Neural progenitor cell (in vitro differentiated cells): ENCODE measurements at regions not wholly inside any gene's neighbourhood (a gene's known extent, or its start where the extent isn't known, plus 50 kb on each side); places are given as distances from the start of the nearest gene placed in this dataset.

Source experiments
- DNase-seq: peaks from one replicate; pipeline ENCODE4 v3.0.0-alpha.2; 2016; ENCODE audit warnings: low spot score
- H2AFZ ChIP-seq: fragments of 200-600 bp; sonication (generic); replicated peaks from 2 replicates; pipeline ENCODE4 v1.6.1; 2016; ENCODE audit warnings: antibody characterized with exemption
- H3F3A ChIP-seq: fragments of 200-600 bp; sonication (generic); 2 replicates; pipeline ENCODE4 v1.6.1; 2016; ENCODE audit warnings: antibody characterized with exemption, low read depth
- H3K27ac ChIP-seq: fragments of 200-600 bp; sonication (generic); 2 replicates; pipeline ENCODE4 v1.5.1; 2016; ENCODE audit warnings: mild to moderate bottlenecking
- H3K27me3 ChIP-seq: fragments of 200-600 bp; sonication (generic); 2 replicates; pipeline ENCODE4 v1.6.1; 2016; ENCODE audit warnings: mild to moderate bottlenecking, moderate library complexity
- H3K36me3 ChIP-seq: fragments of 200-600 bp; sonication (generic); 2 replicates; pipeline ENCODE4 v1.5.1; 2016
- H3K4me1 ChIP-seq: fragments of 200-600 bp; sonication (generic); 2 replicates; pipeline ENCODE4 v1.6.1; 2016; ENCODE audit warnings: mixed run types
- H3K4me2 ChIP-seq: fragments of 200-600 bp; sonication (generic); 2 replicates; pipeline ENCODE4 v1.6.1; 2016
- H3K4me3 ChIP-seq: fragments of 200-600 bp; sonication (generic); 2 replicates; pipeline ENCODE4 v1.5.1; 2016
- H3K79me2 ChIP-seq: fragments of 200-600 bp; sonication (generic); 2 replicates; pipeline ENCODE4 v1.6.1; 2016; ENCODE audit warnings: low read depth
- H3K9ac ChIP-seq: fragments of 200-600 bp; sonication (generic); 2 replicates; pipeline ENCODE4 v1.6.1; 2016
- H3K9me3 ChIP-seq: fragments of 200-600 bp; sonication (generic); 2 replicates; pipeline ENCODE4 v1.5.1; 2016; ENCODE audit warnings: low read depth
- H4K20me1 ChIP-seq: fragments of 200-600 bp; sonication (generic); 2 replicates; pipeline ENCODE4 v1.6.1; 2016; ENCODE audit warnings: low read depth
- H3K27ac Mint-ChIP-seq: 3 replicates; pipeline ENCODE4 v1.8.0; 2021; ENCODE audit warnings: mixed read lengths
- H3K27me3 Mint-ChIP-seq: 2 replicates; pipeline ENCODE4 v1.8.0; 2022; ENCODE audit warnings: low read depth, mild to moderate bottlenecking, inconsistent platforms, moderate library complexity, mixed read lengths; ENCODE audit not compliant: insufficient read depth
- H3K36me3 Mint-ChIP-seq: 3 replicates; pipeline ENCODE4 v1.8.0; 2021; ENCODE audit warnings: mixed read lengths
- H3K4me1 Mint-ChIP-seq: 3 replicates; pipeline ENCODE4 v1.8.0; 2021; ENCODE audit warnings: mixed read lengths
- H3K4me3 Mint-ChIP-seq: 3 replicates; pipeline ENCODE4 v1.8.0; 2021; ENCODE audit warnings: mild to moderate bottlenecking, moderate library complexity, mixed read lengths
- H3K9me3 Mint-ChIP-seq: 3 replicates; pipeline ENCODE4 v1.8.0; 2020; ENCODE audit warnings: mixed read lengths
- EZH2 ChIP-seq: fragments of 200-600 bp; sonication (generic); IDR thresholded peaks from 2 replicates; pipeline ENCODE4 v1.6.1; 2017; ENCODE audit warnings: antibody characterized with exemption, mild to moderate bottlenecking, moderate library complexity
- EZH2phosphoT487 ChIP-seq: fragments of 200-600 bp; sonication (generic); IDR thresholded peaks from 2 replicates; pipeline ENCODE4 v1.6.1; 2017; ENCODE audit warnings: antibody characterized with exemption
- TF ChIP-seq, protein P1 (sequence below): fragments of 200-600 bp; sonication (generic); IDR thresholded peaks from 2 replicates; pipeline ENCODE4 v1.5.1; 2017; ENCODE audit warnings: antibody characterized with exemption, mild to moderate bottlenecking

DNA sequence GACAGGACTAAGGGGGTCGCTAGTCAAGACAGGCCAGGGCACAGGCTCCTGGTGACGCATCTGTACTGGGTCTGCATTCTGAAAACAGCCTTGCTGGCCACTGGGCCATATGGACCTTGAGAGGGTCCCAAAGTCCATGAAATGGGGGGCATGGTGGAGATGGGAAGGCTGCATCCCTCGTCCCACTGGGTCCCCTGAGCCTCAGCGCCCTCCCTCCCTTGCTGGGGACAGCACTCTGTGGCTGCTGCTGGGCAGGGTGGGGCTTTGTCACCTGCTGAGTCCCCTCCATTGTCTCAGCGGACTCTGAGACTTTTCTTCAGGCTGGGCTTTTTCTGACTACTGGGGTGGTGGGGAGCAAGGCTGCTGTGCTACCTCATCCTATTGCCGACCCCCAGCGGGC, 205.2 kb downstream of the RHOU start:
- H3K9me3 ChIP-seq: no peaks in the 10 kb centered on the region
- H2AFZ ChIP-seq: no peak overlapping the region
- peak overlapping the region; percentile 41 for H3K4me2 ChIP-seq
- H3K27me3 Mint-ChIP-seq: peaks cover 13% of the 10 kb centered on the region
- no peak overlapping the region for H3K27ac Mint-ChIP-seq
- H3K4me1 ChIP-seq: peaks cover 48% of the 10 kb centered on the region
- H3K36me3 Mint-ChIP-seq: no peaks in the 10 kb centered on the region
- peaks cover 23% of the 10 kb centered on the region for H3F3A ChIP-seq
- no peaks in the 10 kb centered on the region for H4K20me1 ChIP-seq
- H3K79me2 ChIP-seq: no peaks in the 10 kb centered on the region
- no peaks in the 10 kb centered on the region for H3K36me3 ChIP-seq
- no peak overlapping the region for H3K27ac ChIP-seq
- H3K9ac ChIP-seq: no peak overlapping the region
- peak; percentile 24 for DNase-seq
- H3K4me3 Mint-ChIP-seq: no peak overlapping the region
- no peak overlapping the region for H3K4me3 ChIP-seq
- no peaks in the 10 kb centered on the region for H3K9me3 Mint-ChIP-seq
- TF ChIP-seq EZH2phosphoT487 (no peak), EZH2 (no peak)
- TF ChIP-seq, protein P1, sequence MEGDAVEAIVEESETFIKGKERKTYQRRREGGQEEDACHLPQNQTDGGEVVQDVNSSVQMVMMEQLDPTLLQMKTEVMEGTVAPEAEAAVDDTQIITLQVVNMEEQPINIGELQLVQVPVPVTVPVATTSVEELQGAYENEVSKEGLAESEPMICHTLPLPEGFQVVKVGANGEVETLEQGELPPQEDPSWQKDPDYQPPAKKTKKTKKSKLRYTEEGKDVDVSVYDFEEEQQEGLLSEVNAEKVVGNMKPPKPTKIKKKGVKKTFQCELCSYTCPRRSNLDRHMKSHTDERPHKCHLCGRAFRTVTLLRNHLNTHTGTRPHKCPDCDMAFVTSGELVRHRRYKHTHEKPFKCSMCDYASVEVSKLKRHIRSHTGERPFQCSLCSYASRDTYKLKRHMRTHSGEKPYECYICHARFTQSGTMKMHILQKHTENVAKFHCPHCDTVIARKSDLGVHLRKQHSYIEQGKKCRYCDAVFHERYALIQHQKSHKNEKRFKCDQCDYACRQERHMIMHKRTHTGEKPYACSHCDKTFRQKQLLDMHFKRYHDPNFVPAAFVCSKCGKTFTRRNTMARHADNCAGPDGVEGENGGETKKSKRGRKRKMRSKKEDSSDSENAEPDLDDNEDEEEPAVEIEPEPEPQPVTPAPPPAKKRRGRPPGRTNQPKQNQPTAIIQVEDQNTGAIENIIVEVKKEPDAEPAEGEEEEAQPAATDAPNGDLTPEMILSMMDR: no peak
- H3K27me3 ChIP-seq: no peaks in the 10 kb centered on the region
- H3K4me1 Mint-ChIP-seq: peaks cover 60% of the 10 kb centered on the region

DNA sequence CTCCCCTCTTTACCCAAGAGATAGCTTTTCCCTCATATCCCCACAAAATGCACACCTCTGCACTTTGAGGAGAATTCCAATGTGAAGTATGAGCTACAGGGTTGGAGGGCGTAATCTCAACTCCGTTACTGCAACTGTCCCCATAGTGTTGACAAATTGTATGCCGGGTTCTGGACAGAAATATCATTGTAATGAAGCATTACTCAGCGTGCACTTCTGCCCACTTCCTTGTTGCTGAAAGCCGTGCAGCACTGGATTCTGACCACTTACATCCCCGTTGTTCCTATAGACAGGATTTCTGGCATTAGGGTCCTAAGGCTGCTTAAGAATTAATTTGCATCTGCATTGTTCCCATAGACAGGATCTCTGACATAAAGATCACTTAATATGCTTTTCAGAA, 205.6 kb downstream of the RHOU start:
- no peak overlapping the region for H3K27ac ChIP-seq
- H3K4me2 ChIP-seq: peak overlapping the region; percentile 41
- H3K36me3 ChIP-seq: no peaks in the 10 kb centered on the region
- TF ChIP-seq, protein P1: no peak
- no peak for TF ChIP-seq EZH2
- H3K9me3 ChIP-seq: no peaks in the 10 kb centered on the region
- peaks cover 56% of the 10 kb centered on the region for H3K4me1 Mint-ChIP-seq
- H3K27me3 Mint-ChIP-seq: peaks cover 13% of the 10 kb centered on the region
- no peaks in the 10 kb centered on the region for H3K36me3 Mint-ChIP-seq
- H2AFZ ChIP-seq: no peak overlapping the region
- no peaks in the 10 kb centered on the region for H3K9me3 Mint-ChIP-seq
- no peaks in the 10 kb centered on the region for H3K27me3 ChIP-seq
- no peak overlapping the region for H3K9ac ChIP-seq
- no peaks in the 10 kb centered on the region for H4K20me1 ChIP-seq
- H3K27ac Mint-ChIP-seq: no peak overlapping the region
- no peak overlapping the region for H3K4me3 ChIP-seq
- DNase-seq: no peak
- H3K79me2 ChIP-seq: no peaks in the 10 kb centered on the region
- no peak overlapping the region for H3K4me3 Mint-ChIP-seq
- peaks cover 48% of the 10 kb centered on the region for H3K4me1 ChIP-seq
- peaks cover 23% of the 10 kb centered on the region for H3F3A ChIP-seq

DNA sequence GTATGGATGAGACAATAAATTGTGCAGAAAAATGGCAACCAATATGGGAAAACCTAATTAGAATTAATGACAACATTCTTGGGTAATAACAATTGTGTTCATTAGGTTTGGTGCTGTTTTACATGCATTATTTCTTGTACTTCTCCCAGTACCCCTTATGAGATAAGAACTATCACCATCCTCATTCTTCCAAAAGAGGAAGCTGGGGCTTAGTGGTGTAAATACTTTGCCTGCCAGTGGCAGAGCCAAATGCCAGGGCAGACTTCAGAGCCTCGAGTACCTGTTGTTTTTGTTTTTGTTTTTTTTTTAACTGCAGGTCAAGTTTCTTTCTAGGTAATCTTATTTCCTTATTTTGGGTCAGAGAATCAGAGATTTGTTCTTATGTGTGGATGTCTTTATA, 206.4 kb downstream of the RHOU start:
- Histone ChIP-seq H3F3A (peaks cover 23% of the 10 kb centered on the region), H3K4me2 (no peak overlapping the region), H3K27ac (no peak overlapping the region), H3K9ac (no peak overlapping the region), H3K4me3 (no peak overlapping the region), H3K27me3 (no peaks in the 10 kb centered on the region), H3K36me3 (no peaks in the 10 kb centered on the region), H4K20me1 (no peaks in the 10 kb centered on the region), H3K79me2 (no peaks in the 10 kb centered on the region), H3K9me3 (no peaks in the 10 kb centered on the region), H2AFZ (no peak overlapping the region), H3K4me1 (peaks cover 48% of the 10 kb centered on the region)
- no peak overlapping the region for H3K27ac Mint-ChIP-seq
- H3K36me3 Mint-ChIP-seq: no peaks in the 10 kb centered on the region
- H3K4me1 Mint-ChIP-seq: peaks cover 49% of the 10 kb centered on the region
- no peak for TF ChIP-seq EZH2phosphoT487
- TF ChIP-seq, protein P1: no peak
- no peak for DNase-seq
- H3K9me3 Mint-ChIP-seq: no peaks in the 10 kb centered on the region
- H3K4me3 Mint-ChIP-seq: no peak overlapping the region
- peaks cover 13% of the 10 kb centered on the region for H3K27me3 Mint-ChIP-seq

DNA sequence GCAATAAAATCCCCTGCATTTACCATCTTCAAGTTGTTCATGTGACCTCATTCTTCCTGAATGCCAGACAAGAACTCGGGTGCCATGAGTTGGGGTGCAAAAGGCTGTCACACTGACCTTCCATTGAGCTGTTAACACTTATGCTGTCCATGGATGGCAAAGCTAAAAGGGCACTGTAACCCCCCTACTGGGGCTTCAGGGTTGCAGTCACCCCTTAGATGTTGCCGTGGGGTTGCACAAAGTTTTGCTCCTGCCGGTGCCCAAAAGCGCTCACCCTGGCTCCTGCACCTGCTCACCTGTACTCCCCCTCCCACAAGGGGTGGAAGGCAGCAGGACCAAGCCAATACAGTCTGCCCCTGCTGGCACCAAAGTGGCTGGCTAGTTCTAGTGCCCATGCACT, 208.2 kb downstream of the RHOU start:
- Histone ChIP-seq H3K4me1 (peaks cover 39% of the 10 kb centered on the region), H3K36me3 (no peaks in the 10 kb centered on the region), H3K4me2 (no peak overlapping the region), H2AFZ (no peak overlapping the region), H3K4me3 (no peak overlapping the region), H3K9me3 (no peaks in the 10 kb centered on the region), H3K27me3 (no peaks in the 10 kb centered on the region), H3K27ac (no peak overlapping the region), H4K20me1 (no peaks in the 10 kb centered on the region), H3F3A (peaks cover 14% of the 10 kb centered on the region), H3K79me2 (no peaks in the 10 kb centered on the region), H3K9ac (no peak overlapping the region)
- TF ChIP-seq EZH2: no peak
- TF ChIP-seq EZH2phosphoT487: no peak
- no peaks in the 10 kb centered on the region for H3K9me3 Mint-ChIP-seq
- H3K4me1 Mint-ChIP-seq: peaks cover 32% of the 10 kb centered on the region
- H3K36me3 Mint-ChIP-seq: no peaks in the 10 kb centered on the region
- H3K27me3 Mint-ChIP-seq: peaks cover 11% of the 10 kb centered on the region
- no peak for DNase-seq
- no peak overlapping the region for H3K27ac Mint-ChIP-seq
- H3K4me3 Mint-ChIP-seq: no peak overlapping the region
